ENCODE measurements at regions not wholly inside any gene's neighbourhood (a gene's known extent, or its start where the extent isn't known, plus 50 kb on each side); places are given as distances from the start of the nearest gene placed in this dataset.

DNA sequence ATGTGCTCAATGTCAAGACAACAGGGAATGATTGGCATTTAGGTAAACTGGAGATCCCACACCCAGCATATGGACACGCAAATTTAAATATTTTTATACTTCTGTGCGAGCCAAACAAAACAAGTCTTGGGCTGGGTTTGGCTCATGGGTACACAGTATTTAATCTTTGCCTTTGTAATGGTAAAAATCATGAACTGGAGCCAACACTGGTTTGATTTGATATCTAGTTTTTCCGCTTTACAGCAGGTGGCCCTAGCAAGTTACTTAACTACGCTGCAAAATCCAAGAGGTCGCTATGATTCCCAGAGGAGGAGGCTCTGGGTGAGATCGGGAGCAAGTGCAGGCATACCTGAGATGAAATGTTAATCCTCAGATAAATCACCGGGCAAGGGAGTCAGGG, 207.9 kb upstream of the SATB1 start:
- H3K27me3 ChIP-seq (replicated peaks in 1 of 4; ENCODE audit: control insufficient read depth in 3 of 4, extremely low read depth in 1 of 4, insufficient read depth in 3 of 4, low read length in 3 of 4): no peaks in the 10 kb centered on the region
- H3K14ac ChIP-seq (ENCODE audit: insufficient read length): no peak overlapping the region
- no peak for FAIRE-seq
- no peak overlapping the region for H2BK12ac ChIP-seq (ENCODE audit: low read depth, low read length)
- no peak overlapping the region for H3K27ac ChIP-seq (ENCODE audit: low read depth, low read length)
- H2BK15ac ChIP-seq (ENCODE audit: low read length): no peak overlapping the region
- H4K91ac ChIP-seq (replicated peaks; ENCODE audit: insufficient read length, low read length): no peak overlapping the region
- CTCF ChIA-PET (ENCODE audit: partially characterized antibody): interaction anchor here (1.0 to 1.4 kb wide), 2 partner anchors 43 to 71 kb away, joined by 3 read pairs; no protein-coding TSS in a partner anchor
- no peak overlapping the region for H4K5ac ChIP-seq (ENCODE audit: insufficient read length, low read depth, low read length)
- POLR2A ChIA-PET (ENCODE audit: partially characterized antibody): no interaction called here
- H4K20me1 ChIP-seq (replicated peaks in 1 of 2; ENCODE audit: control insufficient read depth in 1 of 2, insufficient read depth in 2 of 2, low read length in 2 of 2): no peaks in the 10 kb centered on the region
- H3K4me1 ChIP-seq (replicated peaks in 1 of 4; ENCODE audit: control insufficient read depth in 3 of 4, insufficient read depth in 4 of 4, low read length in 3 of 4): no peaks in the 10 kb centered on the region
- no peaks in the 10 kb centered on the region for H3K23me2 ChIP-seq (ENCODE audit: low read depth, low read length)
- no peak overlapping the region for H4K8ac ChIP-seq (ENCODE audit: extremely low read depth, insufficient read depth, low read length)
- H3K4ac ChIP-seq (replicated peaks; ENCODE audit: insufficient read length, low read depth, low read length): no peak overlapping the region
- no peak overlapping the region for H2BK20ac ChIP-seq (ENCODE audit: low read length)
- DNase-seq (ENCODE audit: low read depth in 1 of 2, low spot score in 2 of 2): no peak
- no peaks in the 10 kb centered on the region for H3K79me2 ChIP-seq (ENCODE audit: control insufficient read depth in 1 of 2, insufficient read depth in 2 of 2, low read length in 2 of 2)
- H3K23ac ChIP-seq (ENCODE audit: insufficient read length): no peak overlapping the region
- TF ChIP-seq CREB1 (IDR thresholded peaks at IDR 0.05) (no peak), RAD21 (IDR thresholded peaks at IDR 0.05 in 1 of 2, conservative IDR thresholded peaks at IDR 0.05 in 1 of 2; ENCODE audit: low read depth in 2 of 2, low read length in 2 of 2) (peak; percentile 22 to 23; a peak in 1 of 4 replicates)
- no peak overlapping the region for H3K18ac ChIP-seq (ENCODE audit: extremely low read depth, low read length)
- H2BK120ac ChIP-seq (replicated peaks; ENCODE audit: low read depth, low read length): no peak overlapping the region
- H2AK5ac ChIP-seq (ENCODE audit: low read depth, low read length): no peak overlapping the region
- no peak overlapping the region for H3K4me3 ChIP-seq (ENCODE audit: extremely low read depth in 1 of 4, insufficient read depth in 2 of 4, low read depth in 3 of 4, low read length in 4 of 4)
- no peaks in the 10 kb centered on the region for H3K79me1 ChIP-seq (ENCODE audit: low read depth, low read length)
- H2AFZ ChIP-seq (ENCODE audit: low read length): no peak overlapping the region
- H2BK5ac ChIP-seq (ENCODE audit: low read depth, low read length): no peak overlapping the region
- H3K36me3 ChIP-seq (ENCODE audit: control insufficient read depth in 2 of 4, insufficient read depth in 4 of 4, low read length in 3 of 4): no peaks in the 10 kb centered on the region
- no peak overlapping the region for H3K4me2 ChIP-seq (ENCODE audit: insufficient read depth in 1 of 2, low read depth in 2 of 2, low read length in 2 of 2)
- no peak overlapping the region for H3K56ac ChIP-seq (replicated peaks; ENCODE audit: insufficient read length, low read depth, low read length)
- H3K9ac ChIP-seq (replicated peaks in 1 of 4; ENCODE audit: extremely low read depth in 1 of 4, low read depth in 3 of 4, low read length in 3 of 4): no peak overlapping the region
- H3K9me3 ChIP-seq (ENCODE audit: insufficient read depth in 2 of 2, low read depth in 1 of 2, low read length in 1 of 2): no peaks in the 10 kb centered on the region
- 87% methylated on average over 7 of the region's 7 CpGs; no CpG with 5 or more reads in 1 of the 2 experiments for WGBS, 2 experiments (ENCODE audit: extremely low coverage in 1 of 2, insufficient coverage in 1 of 2, insufficient read length in 1 of 2, insufficient replicate concordance in 2 of 2, low coverage in 1 of 2, low lambda C conversion rate in 2 of 2, missing lambda C conversion rate in 1 of 2)

Data from H1 (cell line).